ENCODE measurements at regions not wholly inside any gene's neighbourhood (a gene's known extent, or its start where the extent isn't known, plus 50 kb on each side); places are given as distances from the start of the nearest gene placed in this dataset.
"Not testable (repeated sequence)": the region's sequence is repeated elsewhere in the genome, so short reads cannot be mapped to it uniquely, and the experiment has no call there.

GRCh38 chr6:167690167-167690922 is 136.4 kb upstream of the AFDN start:
- not testable (repeated sequence) for DNase-seq (ENCODE audit: low spot score)

- no peak for DNase-seq (ENCODE audit: low spot score)
These were observed 135.8 kb upstream of the AFDN start for GRCh38 chr6:167690931-167691330.

- DNase-seq (ENCODE audit: low spot score): no peak
These were observed 135.0 kb upstream of the AFDN start for GRCh38 chr6:167691533-167692312.

DNA sequence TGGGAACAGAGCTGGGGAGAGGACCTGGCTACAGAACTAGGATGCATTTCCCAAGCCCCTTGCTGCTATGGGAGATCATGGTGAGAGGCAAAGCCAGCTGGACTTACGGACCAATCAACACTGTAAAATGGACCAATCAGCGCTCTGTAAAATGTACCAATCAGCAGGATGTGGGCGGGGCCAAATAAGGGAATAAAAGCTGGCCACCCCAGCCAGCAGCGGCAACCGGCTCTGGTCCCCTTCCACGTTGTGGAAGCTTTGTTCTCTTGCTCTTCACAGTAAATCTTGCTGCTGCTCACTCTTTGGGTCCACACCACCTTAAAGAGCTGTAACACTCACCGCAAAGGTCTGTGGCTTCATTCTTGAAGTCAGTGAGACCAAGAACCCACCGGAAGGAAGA is 133.2 kb upstream of the AFDN start:
- DNase-seq (ENCODE audit: low spot score): not testable (repeated sequence)

DNA sequence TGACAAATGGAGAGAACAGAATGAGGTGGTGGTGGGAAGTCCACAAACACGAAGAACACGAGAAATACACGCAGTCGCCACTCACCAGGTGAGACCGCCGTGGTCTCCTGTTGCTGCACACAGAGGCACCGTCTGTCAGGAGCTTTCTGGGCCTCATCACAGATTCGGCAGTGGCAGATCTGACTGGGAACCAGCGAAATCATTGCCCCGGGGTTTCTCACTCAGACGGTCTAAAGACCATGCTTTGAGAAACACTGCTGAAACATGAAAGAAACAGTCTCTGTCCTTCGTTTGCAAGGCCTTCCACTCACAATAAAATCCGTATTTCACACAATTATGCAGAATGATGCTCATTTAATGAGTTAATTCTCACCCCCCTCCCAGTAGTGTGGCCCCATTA is 130.9 kb upstream of the AFDN start:
- no peak for DNase-seq (ENCODE audit: low spot score)

GRCh38 chr6:167696296-167696695 is 130.4 kb upstream of the AFDN start:
- DNase-seq (ENCODE audit: low spot score): no peak

DNA sequence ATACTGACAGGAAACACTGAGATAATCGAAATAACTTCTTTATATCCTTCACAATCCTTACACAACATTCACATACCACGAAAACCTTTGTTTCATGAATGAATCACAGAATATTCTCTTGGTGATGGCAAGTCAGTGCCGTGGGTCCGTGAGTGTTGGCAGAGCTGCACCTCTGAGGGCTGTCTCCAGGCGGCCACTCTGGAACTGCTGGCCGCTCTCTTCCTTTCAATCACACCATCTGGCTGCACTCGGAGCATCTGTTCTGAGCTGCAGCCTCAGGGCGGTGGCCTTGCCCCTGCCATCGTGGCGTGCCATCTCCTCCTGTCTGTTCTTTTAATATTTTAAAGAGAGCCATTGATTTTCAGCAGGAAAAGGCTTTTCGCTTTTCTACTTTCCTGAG is 129.4 kb upstream of the AFDN start:
- no peak for DNase-seq (ENCODE audit: low spot score)

GRCh38 chr6:167698540-167698939 is 128.2 kb upstream of the AFDN start:
- DNase-seq (ENCODE audit: low spot score): no peak

GRCh38 chr6:167699141-167699931 is 127.4 kb upstream of the AFDN start:
- DNase-seq (ENCODE audit: low spot score): no peak

GRCh38 chr6:167700199-167700598 is 126.5 kb upstream of the AFDN start:
- DNase-seq (ENCODE audit: low spot score): no peak

DNA sequence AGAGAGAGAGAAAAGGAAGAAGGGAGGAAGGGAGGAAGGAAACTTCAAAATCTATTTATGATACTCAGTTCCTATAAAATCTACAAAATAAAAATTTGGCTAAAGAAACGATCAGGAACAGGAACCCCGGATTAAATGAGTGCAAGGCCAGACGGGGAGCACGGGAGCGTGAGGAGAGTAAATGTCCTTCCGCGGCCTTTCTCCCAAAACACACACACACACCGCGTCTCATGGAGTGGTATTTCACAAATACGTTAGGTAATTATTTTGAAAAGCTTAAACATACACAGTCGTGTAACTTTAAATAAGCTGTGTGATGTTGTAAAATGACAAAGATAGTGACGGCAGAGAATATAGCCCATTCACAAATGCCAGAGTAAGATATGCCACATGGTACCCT is 125.7 kb upstream of the AFDN start:
- DNase-seq (ENCODE audit: low spot score): no peak

DNA sequence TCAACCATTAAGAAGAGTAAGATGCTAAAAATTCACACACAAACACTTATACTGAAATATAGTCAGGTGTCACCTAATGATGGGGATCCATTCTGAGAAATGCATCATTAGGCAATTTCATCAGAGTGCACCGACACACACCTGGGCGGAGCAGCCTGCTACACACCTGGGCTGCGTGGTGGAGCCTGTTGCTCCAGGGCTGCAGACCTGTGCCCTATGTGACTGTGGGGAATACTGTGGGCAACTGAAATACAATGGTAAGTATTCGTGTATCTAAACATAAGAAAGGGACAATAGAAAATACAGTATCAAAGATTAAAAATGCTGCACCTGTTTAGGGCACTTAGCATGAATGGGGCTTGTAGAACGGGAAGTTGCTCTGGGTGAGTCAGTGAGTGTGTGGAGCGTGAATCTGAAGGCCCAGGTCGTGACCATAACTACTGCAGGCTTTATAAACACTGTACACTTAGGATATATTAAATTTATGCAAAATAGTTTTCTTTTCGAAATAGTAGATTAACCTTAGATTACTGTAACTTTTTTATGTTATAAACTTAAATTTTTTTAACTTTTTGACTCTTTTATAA is 124.4 kb upstream of the AFDN start:
- DNase-seq (ENCODE audit: low spot score): no peak

- DNase-seq (ENCODE audit: low spot score): no peak
These were observed 123.4 kb upstream of the AFDN start for GRCh38 chr6:167703347-167703746.

GRCh38 chr6:167703781-167704180 is 122.9 kb upstream of the AFDN start:
- DNase-seq (ENCODE audit: low spot score): no peak

DNA sequence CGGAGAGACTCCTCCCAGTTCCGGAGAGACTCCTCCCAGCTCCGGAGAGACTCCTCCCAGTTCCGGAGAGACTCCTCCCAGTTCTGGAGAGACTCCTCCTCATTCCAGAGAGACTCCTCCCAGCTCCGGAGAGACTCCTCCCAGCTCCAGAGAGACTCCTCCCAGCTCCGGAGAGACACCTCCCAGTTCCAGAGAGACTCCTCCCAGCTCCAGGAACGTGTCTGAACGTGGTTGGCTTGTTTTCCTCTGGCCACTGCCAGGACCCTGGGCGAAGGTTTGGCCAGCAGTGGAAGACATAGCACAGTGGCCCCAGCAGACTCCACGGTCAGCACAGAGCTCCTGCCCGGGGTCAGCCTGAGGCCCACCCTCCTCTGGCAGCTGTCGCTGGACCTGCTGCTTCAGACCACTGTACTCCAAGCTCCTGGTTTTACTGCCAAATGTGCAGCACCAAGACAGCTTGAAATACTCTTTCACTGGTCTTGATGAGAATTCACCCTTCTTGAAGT is 122.3 kb upstream of the AFDN start:
- no peak for DNase-seq (ENCODE audit: low spot score)

DNA sequence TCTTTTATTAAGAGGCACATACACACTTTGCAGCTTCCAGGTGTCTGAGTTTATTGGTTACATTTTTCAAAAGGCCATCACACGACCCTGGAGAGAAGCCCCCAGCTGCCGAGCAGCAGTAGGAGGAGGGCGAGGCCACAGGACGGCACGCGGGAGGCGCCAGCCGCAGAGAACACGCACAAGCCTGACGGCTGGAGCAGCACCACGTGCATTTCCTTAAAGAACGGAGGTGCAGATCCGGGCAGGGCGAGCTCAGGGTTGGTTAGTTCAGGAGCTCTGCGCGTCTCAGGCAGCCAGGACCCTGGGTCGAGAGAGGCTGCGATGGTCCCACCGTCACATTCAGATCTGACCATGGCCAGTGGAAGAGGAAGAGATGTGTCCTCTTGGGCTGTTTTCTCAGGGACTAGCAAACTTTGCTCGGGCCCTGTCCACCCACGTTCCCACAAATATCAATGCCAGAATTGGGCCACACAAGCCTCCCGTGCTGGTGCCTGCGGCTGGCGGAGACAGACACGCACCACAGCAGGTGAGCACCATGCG is 121.4 kb upstream of the AFDN start:
- DNase-seq (ENCODE audit: low spot score): no peak

GRCh38 chr6:167706313-167707109 is 120.2 kb upstream of the AFDN start:
- no peak for DNase-seq (ENCODE audit: low spot score)

DNA sequence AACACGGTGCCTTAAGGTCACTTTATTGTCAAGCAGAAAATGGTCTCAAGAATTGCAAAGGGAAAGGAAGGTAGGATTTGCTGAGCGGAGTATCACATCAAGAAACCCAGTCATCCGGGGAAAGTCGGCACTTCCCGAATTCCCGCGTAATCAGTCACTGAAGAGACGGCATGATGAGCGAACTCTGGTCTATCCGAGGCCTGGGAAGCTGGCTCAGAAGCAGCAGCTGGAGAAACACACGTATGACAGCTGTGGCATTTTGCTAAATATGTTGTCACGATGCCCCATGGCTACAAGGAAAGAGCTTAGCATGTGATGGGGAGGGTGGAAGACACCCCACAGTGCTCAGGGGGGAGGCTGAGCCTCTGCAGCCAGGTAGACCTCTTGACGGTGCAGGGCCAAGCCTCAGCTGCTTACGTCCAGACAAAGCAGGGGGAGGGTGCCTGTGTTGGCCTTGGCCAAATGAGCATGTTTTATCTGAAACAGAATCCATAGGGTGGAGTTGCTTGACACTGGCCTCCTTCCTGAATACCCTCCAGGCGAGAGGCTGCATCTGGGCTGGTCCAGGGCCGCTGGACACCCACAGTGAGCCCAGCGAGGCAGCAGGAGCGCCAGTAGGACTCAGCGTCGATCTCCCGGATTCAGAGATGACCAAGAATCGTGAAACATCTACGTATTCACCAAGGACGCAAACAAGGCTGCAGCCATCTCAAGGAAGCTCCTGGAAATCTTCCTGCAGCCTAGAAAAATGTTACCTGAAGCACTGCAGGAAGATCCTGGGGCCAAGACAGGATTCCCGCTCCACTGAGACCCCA is 118.8 kb upstream of the AFDN start:
- DNase-seq (ENCODE audit: low spot score): no peak

DNA sequence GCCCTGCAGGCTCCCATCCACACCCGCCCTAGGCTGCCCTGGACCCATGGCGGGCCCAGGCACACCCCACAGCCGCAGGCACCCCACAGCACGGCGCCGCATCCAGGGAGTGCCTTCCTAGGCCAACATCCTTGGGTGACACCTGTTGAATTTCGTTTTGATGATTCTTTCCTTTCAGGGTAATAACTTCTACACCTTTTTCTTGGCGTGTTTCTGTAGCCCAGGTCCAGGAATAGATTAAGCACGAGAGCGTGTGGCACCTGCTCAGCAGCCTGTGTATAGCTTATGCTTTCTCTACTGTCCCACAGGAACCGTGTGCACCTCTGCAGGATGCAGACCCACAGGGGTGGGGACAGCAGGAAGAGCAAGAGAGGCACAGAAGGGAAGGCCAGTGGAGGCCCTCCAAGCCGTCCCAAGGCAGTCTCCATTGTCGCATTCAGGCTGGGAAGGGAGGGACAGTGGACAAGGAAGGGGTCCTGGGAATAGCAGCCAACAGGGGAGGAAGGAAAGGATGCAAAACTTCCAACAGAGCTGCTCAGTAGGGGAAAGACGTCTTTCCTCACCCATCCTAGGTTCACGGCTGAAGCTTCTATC is 118.1 kb upstream of the AFDN start:
- DNase-seq (ENCODE audit: low spot score): no peak

DNA sequence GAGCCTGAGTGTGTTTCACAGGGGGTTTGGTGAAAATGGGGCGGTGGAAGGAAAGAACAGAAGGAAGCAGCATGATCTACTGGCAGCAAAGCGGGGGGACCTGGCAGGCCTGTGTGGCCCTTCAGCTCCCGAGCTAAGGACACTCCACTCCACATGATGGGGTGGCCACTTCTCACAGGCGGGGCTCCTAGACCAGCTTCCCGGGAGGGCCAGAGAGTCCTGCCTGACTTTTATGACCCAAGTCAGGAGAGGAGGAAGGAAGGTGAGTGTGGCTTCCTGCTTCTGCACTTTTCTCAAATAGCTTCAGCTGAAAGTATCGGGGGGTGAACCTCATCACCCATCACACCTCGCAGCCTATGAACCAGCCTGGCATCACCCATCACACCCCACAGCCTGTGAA is 117.5 kb upstream of the AFDN start:
- DNase-seq (ENCODE audit: low spot score): no peak

Data from putamen (tissue), 1 donor.